Mesothelial cell of epicardium (in vitro differentiated cells): ENCODE measurements at regions not wholly inside any gene's neighbourhood (a gene's known extent, or its start where the extent isn't known, plus 50 kb on each side); places are given as distances from the start of the nearest gene placed in this dataset.

ENCODE experiments used
- DNase-seq, 2 experiments: peaks; one replicate each; pipeline ENCODE4 v3.0.0; 2021; ENCODE audit warnings: low spot score in 2 of 2; ENCODE audit not compliant: unreplicated experiment in 2 of 2
- H3K27ac Mint-ChIP-seq: 2 replicates; pipeline ENCODE4 v1.8.0; 2021; ENCODE audit warnings: mixed read lengths
- H3K27me3 Mint-ChIP-seq: 2 replicates; pipeline ENCODE4 v1.8.0; 2021; ENCODE audit warnings: low read depth, mixed read lengths
- H3K36me3 Mint-ChIP-seq: 2 replicates; pipeline ENCODE4 v1.8.0; 2021; ENCODE audit warnings: mixed read lengths
- H3K4me1 Mint-ChIP-seq: 2 replicates; pipeline ENCODE4 v1.8.0; 2021; ENCODE audit warnings: mixed read lengths
- H3K4me3 Mint-ChIP-seq: 2 replicates; pipeline ENCODE4 v1.8.0; 2021; ENCODE audit warnings: mild to moderate bottlenecking, moderate library complexity, mixed read lengths
- H3K9me3 Mint-ChIP-seq: 2 replicates; pipeline ENCODE4 v1.8.0; 2021; ENCODE audit warnings: mixed read lengths
- TF ChIP-seq, protein P1 (sequence below): fragments of 200-600 bp; sonication (generic); IDR thresholded peaks from one replicate; pipeline ENCODE4 v1.5.0; 2021; ENCODE audit warnings: antibody characterized with exemption; ENCODE audit not compliant: unreplicated experiment

DNA sequence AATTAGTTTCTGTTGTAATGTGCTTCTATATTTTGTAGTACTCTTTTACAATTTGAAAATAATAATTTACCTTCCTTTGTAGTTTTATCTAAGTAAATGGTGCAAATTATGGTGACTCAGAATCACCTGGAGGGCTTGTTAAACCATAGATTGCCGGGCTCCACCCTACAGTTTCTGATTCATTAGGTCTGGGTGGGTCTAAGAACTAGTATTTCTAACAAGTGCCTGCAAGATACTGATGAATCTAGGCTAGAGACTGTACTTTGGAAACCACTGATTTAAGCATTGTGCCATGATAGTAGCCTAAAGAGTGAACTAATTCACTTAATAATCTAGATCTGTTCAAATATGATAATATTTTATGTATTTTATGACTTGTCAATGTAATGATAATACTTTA is 437.4 kb upstream of the SPRY2 start:
- H3K4me3 Mint-ChIP-seq, result no peak overlapping the region

GRCh38 chr13:80757694-80758093 is 416.8 kb upstream of the SPRY2 start:
- H3K27ac Mint-ChIP-seq, result no peak overlapping the region
- H3K27me3 Mint-ChIP-seq, result no peaks in the 10 kb centered on the region
- TF ChIP-seq, protein P1, sequence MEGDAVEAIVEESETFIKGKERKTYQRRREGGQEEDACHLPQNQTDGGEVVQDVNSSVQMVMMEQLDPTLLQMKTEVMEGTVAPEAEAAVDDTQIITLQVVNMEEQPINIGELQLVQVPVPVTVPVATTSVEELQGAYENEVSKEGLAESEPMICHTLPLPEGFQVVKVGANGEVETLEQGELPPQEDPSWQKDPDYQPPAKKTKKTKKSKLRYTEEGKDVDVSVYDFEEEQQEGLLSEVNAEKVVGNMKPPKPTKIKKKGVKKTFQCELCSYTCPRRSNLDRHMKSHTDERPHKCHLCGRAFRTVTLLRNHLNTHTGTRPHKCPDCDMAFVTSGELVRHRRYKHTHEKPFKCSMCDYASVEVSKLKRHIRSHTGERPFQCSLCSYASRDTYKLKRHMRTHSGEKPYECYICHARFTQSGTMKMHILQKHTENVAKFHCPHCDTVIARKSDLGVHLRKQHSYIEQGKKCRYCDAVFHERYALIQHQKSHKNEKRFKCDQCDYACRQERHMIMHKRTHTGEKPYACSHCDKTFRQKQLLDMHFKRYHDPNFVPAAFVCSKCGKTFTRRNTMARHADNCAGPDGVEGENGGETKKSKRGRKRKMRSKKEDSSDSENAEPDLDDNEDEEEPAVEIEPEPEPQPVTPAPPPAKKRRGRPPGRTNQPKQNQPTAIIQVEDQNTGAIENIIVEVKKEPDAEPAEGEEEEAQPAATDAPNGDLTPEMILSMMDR, result no peak
- peaks cover 4% of the 10 kb centered on the region for H3K9me3 Mint-ChIP-seq
- no peak overlapping the region for H3K4me3 Mint-ChIP-seq
- H3K36me3 Mint-ChIP-seq, result no peaks in the 10 kb centered on the region
- H3K4me1 Mint-ChIP-seq, result peaks cover 15% of the 10 kb centered on the region
- DNase-seq, result no peak

More for the DNA sequence above, 437.4 kb upstream of the SPRY2 start:
- TF ChIP-seq, protein P1, result no peak
- DNase-seq, result no peak
- H3K27me3 Mint-ChIP-seq, result no peaks in the 10 kb centered on the region
- H3K4me1 Mint-ChIP-seq, result peaks cover 36% of the 10 kb centered on the region
- H3K27ac Mint-ChIP-seq, result no peak overlapping the region
- no peaks in the 10 kb centered on the region for H3K36me3 Mint-ChIP-seq
- H3K9me3 Mint-ChIP-seq, result no peaks in the 10 kb centered on the region

- no peaks in the 10 kb centered on the region for H3K27me3 Mint-ChIP-seq
- no peak overlapping the region for H3K4me3 Mint-ChIP-seq
- H3K4me1 Mint-ChIP-seq, result peaks cover 18% of the 10 kb centered on the region
- TF ChIP-seq, protein P1, result no peak
- no peak overlapping the region for H3K27ac Mint-ChIP-seq
- no peak for DNase-seq
- H3K9me3 Mint-ChIP-seq, result peaks cover 3% of the 10 kb centered on the region
- no peaks in the 10 kb centered on the region for H3K36me3 Mint-ChIP-seq
Measured at GRCh38 chr13:80755910-80756309, 415.0 kb upstream of the SPRY2 start.

DNA sequence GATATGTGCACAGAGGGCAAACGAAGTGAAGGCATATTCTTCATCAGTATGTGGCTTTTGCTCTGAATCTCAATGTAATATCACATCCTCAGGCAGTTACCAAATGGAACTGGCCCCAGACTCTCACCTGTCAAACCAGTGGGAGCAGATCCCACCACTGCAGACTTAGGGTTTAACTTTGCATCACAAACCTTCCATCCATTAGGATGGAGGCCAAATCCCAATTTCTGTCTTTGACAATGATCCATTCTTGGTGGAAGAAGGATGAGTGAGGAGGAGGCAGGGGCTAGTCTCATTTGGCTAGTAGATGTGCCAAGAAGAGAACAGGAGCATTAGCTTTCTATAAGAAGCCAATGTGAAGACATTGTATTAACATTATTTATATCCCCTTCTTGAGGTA is 413.5 kb upstream of the SPRY2 start:
- Mint-ChIP-seq H3K27ac (peak overlapping the region; percentile 41), H3K4me1 (peaks cover 19% of the 10 kb centered on the region), H3K27me3 (no peaks in the 10 kb centered on the region), H3K36me3 (no peaks in the 10 kb centered on the region), H3K9me3 (no peaks in the 10 kb centered on the region), H3K4me3 (no peak overlapping the region)
- DNase-seq, result no peak
- TF ChIP-seq, protein P1, result no peak

GRCh38 chr13:80753866-80754265 is 412.9 kb upstream of the SPRY2 start:
- Mint-ChIP-seq H3K9me3 (no peaks in the 10 kb centered on the region), H3K4me3 (no peak overlapping the region), H3K27me3 (no peaks in the 10 kb centered on the region), H3K4me1 (peaks cover 19% of the 10 kb centered on the region), H3K27ac (peak overlapping the region; percentile 41), H3K36me3 (no peaks in the 10 kb centered on the region)
- TF ChIP-seq, protein P1, result no peak
- no peak for DNase-seq

DNA sequence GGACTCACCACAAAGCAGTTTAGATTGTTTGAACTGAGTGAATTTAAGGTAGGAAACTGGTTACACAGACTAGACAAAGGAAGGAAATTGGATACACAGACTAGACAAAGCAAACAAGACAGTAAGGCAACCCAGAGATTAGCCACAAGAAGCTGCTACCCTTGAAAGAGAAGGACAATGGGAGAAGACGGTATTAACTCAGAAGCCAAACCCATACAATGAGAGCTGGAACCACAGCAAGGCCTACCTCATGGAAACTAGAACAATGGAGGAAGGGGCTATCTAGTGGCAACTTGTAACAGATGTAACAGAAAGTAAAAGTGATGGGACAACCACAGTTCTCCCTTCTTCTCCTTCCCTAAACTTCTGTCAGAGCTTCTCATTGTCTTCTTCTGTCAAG is 410.9 kb upstream of the SPRY2 start:
- Mint-ChIP-seq H3K27ac (no peak overlapping the region), H3K4me3 (no peak overlapping the region), H3K27me3 (no peaks in the 10 kb centered on the region), H3K4me1 (peaks cover 22% of the 10 kb centered on the region), H3K36me3 (no peaks in the 10 kb centered on the region), H3K9me3 (no peaks in the 10 kb centered on the region)
- TF ChIP-seq, protein P1, result no peak
- DNase-seq, result no peak
